ENCODE measurements at regions not wholly inside any gene's neighbourhood (a gene's known extent, or its start where the extent isn't known, plus 50 kb on each side); places are given as distances from the start of the nearest gene placed in this dataset.

- no peaks in the 10 kb centered on the region for H3K9me3 ChIP-seq (ENCODE audit: control insufficient read depth, low read length, poor library complexity, severe bottlenecking)
- DNase-seq = no peak
- Mint-ChIP-seq H3K4me3 (no peak overlapping the region), H3K27me3 (no peaks in the 10 kb centered on the region), H3K36me3 (ENCODE audit: low read depth) (no peaks in the 10 kb centered on the region), H3K4me1 (no peaks in the 10 kb centered on the region), H3K27ac (no peak overlapping the region)
- ATAC-seq = no peak
Observed at GRCh38 chr3:106877627-106878026, 499.6 kb upstream of the CCDC54 start.

DNA sequence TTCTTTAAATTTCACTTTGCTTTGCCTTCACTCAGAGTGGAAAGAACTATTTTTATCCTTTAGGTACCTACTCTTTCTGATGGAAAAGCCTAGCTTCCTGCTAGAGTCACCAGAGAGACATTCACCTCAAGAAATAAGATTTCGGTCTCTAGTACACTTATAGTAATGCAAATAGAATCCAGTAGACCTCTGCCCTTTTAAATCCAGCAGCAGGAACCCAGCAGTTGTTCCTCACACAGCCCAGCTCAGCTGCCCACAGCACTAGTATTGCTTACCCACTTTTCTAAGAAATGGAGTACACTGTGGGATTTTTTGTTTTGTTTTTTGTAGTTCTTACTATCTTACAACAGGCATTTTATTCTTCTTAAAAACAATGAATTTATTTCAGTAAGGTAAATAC lies 497.0 kb upstream of the CCDC54 start:
- Mint-ChIP-seq H3K4me1 (no peaks in the 10 kb centered on the region), H3K36me3 (ENCODE audit: low read depth) (no peaks in the 10 kb centered on the region), H3K4me3 (no peak overlapping the region), H3K27ac (no peak overlapping the region), H3K27me3 (no peaks in the 10 kb centered on the region)
- no peak for ATAC-seq
- no peaks in the 10 kb centered on the region for H3K9me3 ChIP-seq (ENCODE audit: control insufficient read depth, low read length, poor library complexity, severe bottlenecking)
- DNase-seq = no peak

DNA sequence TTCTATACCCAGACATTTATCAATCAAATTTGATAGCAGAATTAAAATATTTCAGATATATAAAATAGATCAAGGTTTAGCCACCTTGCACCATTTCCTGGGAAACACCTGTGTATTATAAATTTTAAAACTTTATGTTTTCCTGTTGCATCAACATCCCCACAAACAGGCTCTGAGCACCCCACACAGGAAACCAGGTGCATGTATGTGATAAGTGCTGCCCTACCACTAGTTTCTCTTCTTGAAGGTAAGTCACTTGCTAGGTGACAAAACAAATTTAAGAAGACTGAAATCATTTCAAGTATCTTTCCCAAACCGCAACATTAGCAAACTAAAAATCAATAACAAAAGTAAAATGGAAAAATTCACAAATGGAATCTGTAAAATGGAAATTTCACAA lies 496.1 kb upstream of the CCDC54 start:
- H3K36me3 Mint-ChIP-seq (ENCODE audit: low read depth) = no peaks in the 10 kb centered on the region
- H3K4me3 Mint-ChIP-seq = no peak overlapping the region
- ATAC-seq = no peak
- H3K4me1 Mint-ChIP-seq = no peaks in the 10 kb centered on the region
- DNase-seq = no peak
- H3K27me3 Mint-ChIP-seq = no peaks in the 10 kb centered on the region
- H3K9me3 ChIP-seq (ENCODE audit: control insufficient read depth, low read length, poor library complexity, severe bottlenecking) = no peaks in the 10 kb centered on the region
- H3K27ac Mint-ChIP-seq = no peak overlapping the region

GRCh38 chr3:106882297-106882696 lies 494.9 kb upstream of the CCDC54 start:
- Mint-ChIP-seq H3K4me1 (no peaks in the 10 kb centered on the region), H3K4me3 (no peak overlapping the region), H3K27me3 (no peaks in the 10 kb centered on the region), H3K27ac (no peak overlapping the region), H3K36me3 (ENCODE audit: low read depth) (no peaks in the 10 kb centered on the region)
- no peak for ATAC-seq
- no peaks in the 10 kb centered on the region for H3K9me3 ChIP-seq (ENCODE audit: control insufficient read depth, low read length, poor library complexity, severe bottlenecking)
- DNase-seq = no peak

DNA sequence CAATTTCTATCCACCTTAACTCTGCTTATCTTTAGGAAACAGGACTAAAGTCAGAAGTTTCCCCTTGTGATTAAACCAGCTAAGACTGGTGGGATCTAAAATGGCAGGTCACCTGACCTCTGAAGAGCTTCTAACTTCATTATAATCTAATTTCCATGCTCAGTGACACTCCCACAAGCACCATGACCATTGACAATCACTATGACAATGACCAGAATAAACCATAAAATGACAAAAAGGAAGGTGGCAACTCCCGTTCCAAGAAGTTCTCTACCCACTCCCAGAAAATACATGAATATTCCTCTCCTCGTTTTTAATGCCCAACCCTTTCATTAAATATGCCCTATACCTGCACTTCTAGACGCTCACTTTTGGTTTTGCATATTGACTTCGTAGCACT lies 471.2 kb upstream of the CCDC54 start:
- no peaks in the 10 kb centered on the region for H3K9me3 ChIP-seq (ENCODE audit: control insufficient read depth, low read length, poor library complexity, severe bottlenecking)
- no peaks in the 10 kb centered on the region for H3K4me1 Mint-ChIP-seq
- H3K27me3 Mint-ChIP-seq = no peaks in the 10 kb centered on the region
- no peak overlapping the region for H3K4me3 Mint-ChIP-seq
- ATAC-seq (no peak), DNase-seq (no peak)
- no peak overlapping the region for H3K27ac Mint-ChIP-seq
- no peaks in the 10 kb centered on the region for H3K36me3 Mint-ChIP-seq (ENCODE audit: low read depth)

GRCh38 chr3:106908181-106908938 lies 468.9 kb upstream of the CCDC54 start:
- H3K9me3 ChIP-seq (ENCODE audit: control insufficient read depth, low read length, poor library complexity, severe bottlenecking) = no peaks in the 10 kb centered on the region
- Mint-ChIP-seq H3K36me3 (ENCODE audit: low read depth) (no peaks in the 10 kb centered on the region), H3K4me1 (no peaks in the 10 kb centered on the region), H3K27ac (no peak overlapping the region), H3K27me3 (no peaks in the 10 kb centered on the region), H3K4me3 (no peak overlapping the region)
- DNase-seq (no peak), ATAC-seq (no peak)

GRCh38 chr3:106913111-106913698 lies 464.0 kb upstream of the CCDC54 start:
- H3K4me3 Mint-ChIP-seq = no peak overlapping the region
- DNase-seq (no peak), ATAC-seq (no peak)
- no peaks in the 10 kb centered on the region for H3K27me3 Mint-ChIP-seq
- no peaks in the 10 kb centered on the region for H3K36me3 Mint-ChIP-seq (ENCODE audit: low read depth)
- no peak overlapping the region for H3K27ac Mint-ChIP-seq
- no peaks in the 10 kb centered on the region for H3K9me3 ChIP-seq (ENCODE audit: control insufficient read depth, low read length, poor library complexity, severe bottlenecking)
- no peaks in the 10 kb centered on the region for H3K4me1 Mint-ChIP-seq

DNA sequence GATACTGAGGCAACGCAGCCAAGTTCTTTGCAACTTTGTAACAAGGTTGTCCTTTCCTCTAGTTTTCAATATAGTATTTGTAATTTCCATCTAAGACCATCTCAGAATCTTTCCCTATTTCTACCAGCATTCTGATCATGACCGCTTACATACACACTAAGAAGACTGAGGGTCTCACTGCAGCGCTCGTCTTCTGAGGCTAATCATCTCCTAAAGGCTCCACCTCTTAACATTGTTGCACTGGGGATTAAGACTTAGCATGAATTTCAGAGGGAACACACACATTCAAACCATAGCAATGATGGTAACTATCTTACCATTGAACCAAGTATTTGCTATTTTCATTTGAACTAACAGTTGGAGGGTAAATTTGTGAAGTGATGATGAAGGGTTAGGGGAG lies 463.3 kb upstream of the CCDC54 start:
- Mint-ChIP-seq H3K4me1 (no peaks in the 10 kb centered on the region), H3K27me3 (no peaks in the 10 kb centered on the region), H3K36me3 (ENCODE audit: low read depth) (no peaks in the 10 kb centered on the region), H3K27ac (no peak overlapping the region), H3K4me3 (no peak overlapping the region)
- DNase-seq (no peak), ATAC-seq (no peak)
- no peaks in the 10 kb centered on the region for H3K9me3 ChIP-seq (ENCODE audit: control insufficient read depth, low read length, poor library complexity, severe bottlenecking)

DNA sequence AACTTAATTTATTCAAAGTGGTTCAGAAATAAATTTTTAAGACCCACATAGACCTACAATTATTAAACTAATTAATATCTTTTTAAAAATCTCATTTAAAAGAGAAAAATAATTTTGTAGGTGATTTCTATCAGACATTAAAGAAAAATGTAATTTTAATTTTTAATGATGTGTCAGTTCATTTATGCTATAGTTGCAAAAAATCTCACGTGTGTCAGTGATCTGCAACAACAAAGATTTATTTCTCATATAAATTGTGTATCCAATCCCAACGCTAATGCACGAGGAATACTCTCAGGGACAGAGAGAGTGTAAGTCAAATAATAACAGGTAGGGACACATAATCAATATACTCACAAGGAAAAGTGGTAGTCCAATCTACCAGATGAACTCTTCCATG lies 456.6 kb upstream of the CCDC54 start:
- H3K9me3 ChIP-seq (ENCODE audit: control insufficient read depth, low read length, poor library complexity, severe bottlenecking) = no peaks in the 10 kb centered on the region
- no peaks in the 10 kb centered on the region for H3K36me3 Mint-ChIP-seq (ENCODE audit: low read depth)
- no peak overlapping the region for H3K4me3 Mint-ChIP-seq
- no peaks in the 10 kb centered on the region for H3K27me3 Mint-ChIP-seq
- H3K27ac Mint-ChIP-seq = no peak overlapping the region
- ATAC-seq = no peak
- no peak for DNase-seq
- no peaks in the 10 kb centered on the region for H3K4me1 Mint-ChIP-seq

DNA sequence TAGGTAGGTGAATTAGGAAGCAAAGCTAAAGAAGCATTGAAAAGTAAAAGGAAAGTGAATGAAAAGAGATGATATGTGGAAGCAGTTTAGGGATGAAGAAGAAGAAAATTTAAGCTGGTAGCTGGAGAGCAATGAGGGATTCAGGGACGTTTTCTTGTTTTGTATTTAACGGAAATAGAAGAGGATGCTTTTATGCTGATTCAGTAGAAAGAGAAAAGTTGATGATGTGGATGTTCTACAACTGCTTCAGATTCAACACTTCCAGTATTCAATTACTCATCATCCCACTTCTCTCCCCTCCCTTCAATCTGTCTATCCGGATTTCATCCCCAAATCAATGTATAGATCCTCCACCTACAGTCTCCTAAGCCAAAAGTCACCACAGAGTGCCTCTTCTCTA lies 448.2 kb upstream of the CCDC54 start:
- Mint-ChIP-seq H3K27me3 (no peaks in the 10 kb centered on the region), H3K4me3 (no peak overlapping the region), H3K27ac (no peak overlapping the region), H3K36me3 (ENCODE audit: low read depth) (no peaks in the 10 kb centered on the region), H3K4me1 (no peaks in the 10 kb centered on the region)
- no peaks in the 10 kb centered on the region for H3K9me3 ChIP-seq (ENCODE audit: control insufficient read depth, low read length, poor library complexity, severe bottlenecking)
- DNase-seq (no peak), ATAC-seq (no peak)

GRCh38 chr3:106930086-106930485 lies 447.2 kb upstream of the CCDC54 start:
- ATAC-seq (no peak), DNase-seq (no peak)
- no peaks in the 10 kb centered on the region for H3K9me3 ChIP-seq (ENCODE audit: control insufficient read depth, low read length, poor library complexity, severe bottlenecking)
- Mint-ChIP-seq H3K36me3 (ENCODE audit: low read depth) (no peaks in the 10 kb centered on the region), H3K27ac (no peak overlapping the region), H3K27me3 (no peaks in the 10 kb centered on the region), H3K4me3 (no peak overlapping the region), H3K4me1 (no peaks in the 10 kb centered on the region)

GRCh38 chr3:106931904-106932303 lies 445.3 kb upstream of the CCDC54 start:
- no peaks in the 10 kb centered on the region for H3K27me3 Mint-ChIP-seq
- ATAC-seq = no peak

DNA sequence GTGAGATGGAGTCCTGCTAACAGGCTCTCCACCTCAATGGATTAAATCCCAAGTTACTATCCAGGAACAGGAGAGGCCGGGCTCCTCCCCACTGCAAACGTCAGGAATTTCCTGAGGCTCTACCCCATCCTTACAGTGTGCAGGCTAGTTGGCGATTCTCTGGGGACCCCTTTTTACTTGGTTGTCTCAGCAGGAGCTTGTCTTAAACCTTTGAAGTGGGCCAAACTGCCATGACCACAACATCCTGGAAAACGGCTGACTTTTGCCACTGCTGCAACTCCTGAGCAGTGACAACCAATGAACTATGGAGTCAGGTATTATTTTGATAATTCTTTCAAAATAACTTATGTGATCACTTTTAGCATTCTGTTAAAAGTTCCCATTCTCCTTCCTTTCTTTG lies 440.9 kb upstream of the CCDC54 start:
- Mint-ChIP-seq H3K36me3 (ENCODE audit: low read depth) (no peaks in the 10 kb centered on the region), H3K27me3 (no peaks in the 10 kb centered on the region), H3K4me1 (no peaks in the 10 kb centered on the region), H3K27ac (no peak overlapping the region), H3K4me3 (no peak overlapping the region)
- H3K9me3 ChIP-seq (ENCODE audit: control insufficient read depth, low read length, poor library complexity, severe bottlenecking) = no peaks in the 10 kb centered on the region
- ATAC-seq = no peak
- no peak for DNase-seq

More at GRCh38 chr3:106931904-106932303, 445.3 kb upstream of the CCDC54 start:
- no peak overlapping the region for H3K27ac Mint-ChIP-seq
- DNase-seq = no peak
- no peaks in the 10 kb centered on the region for H3K4me1 Mint-ChIP-seq
- H3K9me3 ChIP-seq (ENCODE audit: control insufficient read depth, low read length, poor library complexity, severe bottlenecking) = no peaks in the 10 kb centered on the region
- no peaks in the 10 kb centered on the region for H3K36me3 Mint-ChIP-seq (ENCODE audit: low read depth)
- H3K4me3 Mint-ChIP-seq = no peak overlapping the region

DNA sequence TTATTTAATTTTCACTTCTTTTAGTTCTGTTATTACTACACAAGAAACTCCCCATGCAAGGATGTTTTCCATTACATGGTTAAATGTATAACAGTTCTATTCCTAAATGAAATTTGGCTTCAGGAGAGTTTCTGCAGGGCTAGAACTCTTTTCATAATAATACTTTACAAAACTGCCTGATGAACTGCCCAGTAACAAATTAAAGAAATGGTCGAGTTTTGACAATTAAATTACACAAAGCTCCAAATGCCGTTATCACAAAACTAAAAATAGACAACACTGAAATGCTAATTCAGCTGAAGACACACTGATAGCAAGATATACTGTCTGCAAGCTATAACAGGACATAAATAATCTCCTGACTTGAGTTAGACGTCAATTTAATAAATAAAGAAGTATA lies 435.2 kb upstream of the CCDC54 start:
- Mint-ChIP-seq H3K27ac (no peak overlapping the region), H3K4me3 (no peak overlapping the region), H3K27me3 (no peaks in the 10 kb centered on the region), H3K4me1 (no peaks in the 10 kb centered on the region), H3K36me3 (ENCODE audit: low read depth) (no peaks in the 10 kb centered on the region)
- no peak for ATAC-seq
- no peaks in the 10 kb centered on the region for H3K9me3 ChIP-seq (ENCODE audit: control insufficient read depth, low read length, poor library complexity, severe bottlenecking)
- DNase-seq = no peak
